ENCODE measurements at regions not wholly inside any gene's neighbourhood (a gene's known extent, or its start where the extent isn't known, plus 50 kb on each side); places are given as distances from the start of the nearest gene placed in this dataset.

DNA sequence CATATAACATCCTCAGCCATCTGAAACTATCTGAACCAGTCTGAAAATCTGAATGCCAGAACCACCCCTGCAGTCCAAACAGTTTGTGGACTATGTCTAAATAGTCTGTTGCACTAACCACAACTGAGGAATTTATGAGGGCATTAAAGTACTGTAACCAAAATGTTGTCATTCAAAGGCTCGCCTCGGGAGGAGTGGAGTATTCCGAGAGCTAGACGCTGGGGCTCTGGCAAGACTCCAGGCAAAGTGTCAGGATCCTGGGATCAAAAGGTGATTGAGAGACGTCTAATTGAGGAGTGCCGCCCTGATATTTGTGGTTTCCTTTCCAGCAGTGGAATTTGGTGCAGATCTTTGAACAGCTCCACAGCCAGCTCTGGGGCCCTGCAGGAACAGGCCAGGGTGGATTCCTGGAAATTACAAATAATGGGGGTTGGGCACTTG lies 142.9 kb upstream of the MYOCD start:
- H3K27ac ChIP-seq, result peak overlapping the region; percentile 18 to 56 (median 38)
- 0 to 11% methylated on average over 2 to 6 of the region's 6 CpGs for WGBS, 2 donors (ENCODE audit: low coverage in 1 of 2)
- no peaks in the 10 kb centered on the region for H3K9me3 ChIP-seq
- peaks cover 0 to 13% (median 4%) of the 10 kb centered on the region in 4 donors for H3K4me1 ChIP-seq
- no peaks in the 10 kb centered on the region for H3K27me3 ChIP-seq
- H3K36me3 ChIP-seq, result no peaks in the 10 kb centered on the region
- H3K4me3 ChIP-seq, result no peak overlapping the region
- peak; percentile 51 for DNase-seq
- in situ Hi-C loops (cut with MboI; ENCODE audit: low pct_ligation_motif_present in 1 of 4, low pct_unique_long_range_greater_than_20kb in 1 of 4, low sequenced_read_pairs in 3 of 4), result no loop called here
- intact Hi-C loops (cut with DNase I; ENCODE audit: low total_unique reads), result no loop called here
- TF ChIP-seq EP300 (IDR thresholded peaks at IDR 0.05; ENCODE audit: low read depth), result no peak
- TF ChIP-seq POLR2AphosphoS5 (IDR thresholded peaks at IDR 0.05), result no peak
- TF ChIP-seq, protein P1, sequence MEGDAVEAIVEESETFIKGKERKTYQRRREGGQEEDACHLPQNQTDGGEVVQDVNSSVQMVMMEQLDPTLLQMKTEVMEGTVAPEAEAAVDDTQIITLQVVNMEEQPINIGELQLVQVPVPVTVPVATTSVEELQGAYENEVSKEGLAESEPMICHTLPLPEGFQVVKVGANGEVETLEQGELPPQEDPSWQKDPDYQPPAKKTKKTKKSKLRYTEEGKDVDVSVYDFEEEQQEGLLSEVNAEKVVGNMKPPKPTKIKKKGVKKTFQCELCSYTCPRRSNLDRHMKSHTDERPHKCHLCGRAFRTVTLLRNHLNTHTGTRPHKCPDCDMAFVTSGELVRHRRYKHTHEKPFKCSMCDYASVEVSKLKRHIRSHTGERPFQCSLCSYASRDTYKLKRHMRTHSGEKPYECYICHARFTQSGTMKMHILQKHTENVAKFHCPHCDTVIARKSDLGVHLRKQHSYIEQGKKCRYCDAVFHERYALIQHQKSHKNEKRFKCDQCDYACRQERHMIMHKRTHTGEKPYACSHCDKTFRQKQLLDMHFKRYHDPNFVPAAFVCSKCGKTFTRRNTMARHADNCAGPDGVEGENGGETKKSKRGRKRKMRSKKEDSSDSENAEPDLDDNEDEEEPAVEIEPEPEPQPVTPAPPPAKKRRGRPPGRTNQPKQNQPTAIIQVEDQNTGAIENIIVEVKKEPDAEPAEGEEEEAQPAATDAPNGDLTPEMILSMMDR (IDR thresholded peaks at IDR 0.05), result no peak
- no peak for TF ChIP-seq POLR2A (IDR thresholded peaks at IDR 0.05)

DNA sequence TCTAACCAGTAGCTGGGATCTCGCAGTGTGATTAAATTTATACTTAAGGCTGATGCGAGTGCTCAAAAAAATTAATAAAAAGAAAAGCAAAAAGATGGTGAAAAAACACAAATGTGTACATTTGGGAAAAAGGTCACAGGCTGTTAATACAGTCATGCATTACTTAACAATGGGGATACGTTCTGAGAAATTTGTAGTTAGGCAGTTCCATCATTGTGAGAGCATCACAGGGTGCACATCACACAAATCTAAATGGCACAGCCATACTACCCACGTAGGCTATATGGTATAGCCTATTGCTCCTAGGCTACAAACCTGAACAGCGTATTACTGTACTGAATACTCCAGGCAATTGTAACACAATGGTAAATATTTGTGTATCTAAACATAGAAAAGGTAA lies 142.4 kb upstream of the MYOCD start:
- WGBS, 2 donors (ENCODE audit: low coverage in 1 of 2), result 6 to 55% methylated on average over 3 to 5 of the region's 5 CpGs
- intact Hi-C loops (cut with DNase I; ENCODE audit: low total_unique reads) (no loop called here), in situ Hi-C loops (cut with MboI; ENCODE audit: low pct_ligation_motif_present in 1 of 4, low pct_unique_long_range_greater_than_20kb in 1 of 4, low sequenced_read_pairs in 3 of 4) (no loop called here)

DNA sequence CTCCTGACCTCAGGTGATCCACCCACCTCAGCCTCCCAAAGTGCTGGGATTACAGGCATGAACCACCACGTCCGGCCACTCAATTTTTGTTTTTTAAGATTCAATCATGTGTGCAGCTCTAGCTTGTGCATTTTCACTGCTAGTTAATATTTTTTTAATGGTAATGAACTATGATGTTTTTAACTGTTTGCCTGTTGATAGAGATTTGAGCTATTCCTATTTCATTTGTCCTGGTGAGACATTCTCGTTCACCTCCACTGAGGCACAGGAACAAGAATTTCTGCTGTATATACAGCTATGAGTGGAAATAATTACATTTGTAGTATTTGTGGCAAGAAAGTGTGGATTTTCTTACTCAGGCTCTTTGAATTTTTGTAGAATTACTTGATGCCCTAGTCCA lies 137.7 kb upstream of the MYOCD start:
- in situ Hi-C loops (cut with MboI; ENCODE audit: low pct_ligation_motif_present in 1 of 4, low pct_unique_long_range_greater_than_20kb in 1 of 4, low sequenced_read_pairs in 3 of 4), result loop anchor here in 2 of 4 donors (25.0 kb wide), 1 partner anchor 484 kb away; the partner anchor contains the start of gene ELAC2 (in 2 of the 2)
- Histone ChIP-seq H3K4me3 (no peak overlapping the region), H3K36me3 (no peaks in the 10 kb centered on the region), H3K27me3 (no peaks in the 10 kb centered on the region), H3K4me1 (peaks cover 0 to 4% (median 1%) of the 10 kb centered on the region in 4 donors), H3K27ac (no peak overlapping the region), H3K9me3 (no peaks in the 10 kb centered on the region)
- no peak for DNase-seq
- 96% methylated on average over 3 of the region's 3 CpGs; no CpG with 5 or more reads in 1 of the 2 donors for WGBS, 2 donors (ENCODE audit: low coverage in 1 of 2)
- intact Hi-C loops (cut with DNase I; ENCODE audit: low total_unique reads), result no loop called here
- TF ChIP-seq POLR2A (IDR thresholded peaks at IDR 0.05) (no peak), POLR2AphosphoS5 (IDR thresholded peaks at IDR 0.05) (no peak), EP300 (IDR thresholded peaks at IDR 0.05; ENCODE audit: low read depth) (no peak)
- TF ChIP-seq, protein P1 (IDR thresholded peaks at IDR 0.05), result no peak

More for the DNA sequence above, 142.4 kb upstream of the MYOCD start:
- Histone ChIP-seq H3K9me3 (no peaks in the 10 kb centered on the region), H3K36me3 (no peaks in the 10 kb centered on the region), H3K4me1 (peaks cover 0 to 13% (median 4%) of the 10 kb centered on the region in 4 donors), H3K4me3 (no peak overlapping the region), H3K27me3 (no peaks in the 10 kb centered on the region), H3K27ac (peak overlapping the region in 2 of 4 donors; percentile 18 to 42)
- TF ChIP-seq, protein P1 (IDR thresholded peaks at IDR 0.05), result no peak
- TF ChIP-seq EP300 (IDR thresholded peaks at IDR 0.05; ENCODE audit: low read depth) (no peak), POLR2AphosphoS5 (IDR thresholded peaks at IDR 0.05) (no peak), POLR2A (IDR thresholded peaks at IDR 0.05) (no peak)
- DNase-seq, result no peak

DNA sequence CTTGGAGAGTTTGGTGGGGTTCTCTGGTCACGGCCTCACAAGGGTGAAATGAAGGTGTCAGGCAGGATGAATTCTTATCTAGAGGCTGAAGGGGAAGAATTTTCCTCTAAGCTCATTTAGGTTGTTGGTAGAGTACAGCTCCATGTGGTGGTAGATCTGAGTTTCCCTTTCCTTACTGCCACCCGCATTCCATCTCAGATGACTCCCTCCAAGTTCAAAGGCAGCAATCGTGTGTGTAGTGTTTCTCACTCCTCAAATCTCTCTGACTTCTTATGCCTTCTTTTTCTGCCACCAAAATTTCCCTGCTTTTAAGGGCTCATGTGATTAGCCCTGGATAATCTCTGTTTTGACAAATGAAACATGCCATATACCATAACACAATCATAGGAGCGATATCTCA lies 135.5 kb upstream of the MYOCD start:
- H3K36me3 ChIP-seq, result no peaks in the 10 kb centered on the region
- no peaks in the 10 kb centered on the region for H3K4me1 ChIP-seq
- no peaks in the 10 kb centered on the region for H3K9me3 ChIP-seq
- in situ Hi-C loops (cut with MboI; ENCODE audit: low pct_ligation_motif_present in 1 of 4, low pct_unique_long_range_greater_than_20kb in 1 of 4, low sequenced_read_pairs in 3 of 4), result loop anchor here in 3 of 4 donors (10.0 to 25.0 kb wide), 2 partner anchors 275 to 482 kb away; partner anchors contain the start of gene ELAC2 (in 2 of the 3)
- no peaks in the 10 kb centered on the region for H3K27me3 ChIP-seq
- 87 to 98% methylated on average over 4 of the region's 4 CpGs for WGBS, 2 donors (ENCODE audit: low coverage in 1 of 2)
- H3K4me3 ChIP-seq, result no peak overlapping the region
- TF ChIP-seq EP300 (IDR thresholded peaks at IDR 0.05; ENCODE audit: low read depth) (no peak), POLR2A (IDR thresholded peaks at IDR 0.05) (no peak), POLR2AphosphoS5 (IDR thresholded peaks at IDR 0.05) (no peak)
- TF ChIP-seq, protein P1 (IDR thresholded peaks at IDR 0.05), result no peak
- no peak for DNase-seq
- no peak overlapping the region for H3K27ac ChIP-seq
- intact Hi-C loops (cut with DNase I; ENCODE audit: low total_unique reads), result no loop called here
